GM10248 (cell line): ENCODE measurements at regions not wholly inside any gene's neighbourhood (a gene's known extent, or its start where the extent isn't known, plus 50 kb on each side); places are given as distances from the start of the nearest gene placed in this dataset.

Source experiments
- CTCF ChIA-PET: fragments of 300-600 bp; sonication (Branson Sonifier 250); formaldehyde crosslinking; extraction: SDS; loops from one replicate; lab custom pipeline; 2021; ENCODE audit warnings: antibody characterized with exemption; lab: Yijun Ruan, JAX
- POLR2A ChIA-PET: fragments of 350-650 bp; sonication (Branson Sonifier 250); formaldehyde crosslinking; extraction: SDS; loops from one replicate; lab custom pipeline; 2020; ENCODE audit warnings: antibody characterized with exemption; lab: Yijun Ruan, JAX
- DNase-seq: peaks from one replicate; pipeline ENCODE4 v3.0.0; 2012; ENCODE audit errors: extremely low spot score
- CTCF ChIP-seq: IDR thresholded peaks from 2 replicates; pipeline ENCODE4 v1.5.1; 2012; ENCODE audit warnings: mild to moderate bottlenecking, low read depth; ENCODE audit errors: extremely low read depth, missing control alignments, control extremely low read depth

DNA sequence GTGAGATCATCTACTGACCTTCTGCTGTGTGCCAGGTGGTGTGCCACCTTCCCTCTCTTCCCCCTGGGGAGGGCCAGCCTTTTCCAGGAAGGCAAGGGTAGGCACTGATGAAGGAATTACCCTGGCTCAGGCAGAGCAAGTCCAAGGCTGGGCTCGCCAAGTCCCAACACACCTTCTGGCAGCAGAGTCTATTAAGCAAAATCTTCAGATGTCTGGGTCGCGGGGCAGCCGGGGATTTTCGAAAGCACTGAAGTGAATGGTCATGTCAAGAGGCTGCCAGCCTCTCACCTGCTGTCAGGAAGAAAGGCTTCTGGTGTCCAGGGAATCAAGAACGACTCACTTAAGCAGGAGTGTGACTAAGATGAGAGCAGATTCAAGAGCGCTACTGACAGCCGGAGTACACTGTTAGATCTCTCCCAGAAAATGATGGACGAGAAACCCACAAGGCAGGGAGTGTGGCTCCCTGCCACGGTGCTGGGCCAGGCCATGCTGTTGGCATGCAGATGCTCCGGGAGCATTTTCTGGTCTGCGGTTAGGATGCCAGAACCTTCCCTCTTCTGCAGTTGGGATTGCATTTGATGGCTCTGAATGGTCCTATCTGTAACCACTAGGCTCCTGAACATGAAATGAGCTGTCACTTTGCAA is 479.8 kb downstream of the SHQ1 start:
- TF ChIP-seq CTCF: no peak
- POLR2A ChIA-PET: no interaction called here
- CTCF ChIA-PET: interaction anchor here (1.1 kb wide), 2 partner anchors 9 to 15 kb away, joined by 3 to 5 read pairs; no protein-coding TSS in a partner anchor
- no peak for DNase-seq

- CTCF ChIA-PET: interaction anchor here (3.5 kb wide), 1 partner anchor 12 kb away, joined by 10 read pairs; no protein-coding TSS in a partner anchor
- no peak for DNase-seq
- TF ChIP-seq CTCF: no peak
- POLR2A ChIA-PET: no interaction called here
Observed at GRCh38 chr3:72361990-72362389, 486.3 kb downstream of the SHQ1 start.

- DNase-seq: no peak
- ChIA-PET POLR2A (no interaction called here), CTCF (interaction anchor here (1.0 to 3.5 kb wide), 3 partner anchors 9 to 15 kb away, joined by 3 to 10 read pairs (median 6); no protein-coding TSS in a partner anchor)
- TF ChIP-seq CTCF: no peak
Observed at GRCh38 chr3:72359743-72360142, 488.5 kb downstream of the SHQ1 start.

DNA sequence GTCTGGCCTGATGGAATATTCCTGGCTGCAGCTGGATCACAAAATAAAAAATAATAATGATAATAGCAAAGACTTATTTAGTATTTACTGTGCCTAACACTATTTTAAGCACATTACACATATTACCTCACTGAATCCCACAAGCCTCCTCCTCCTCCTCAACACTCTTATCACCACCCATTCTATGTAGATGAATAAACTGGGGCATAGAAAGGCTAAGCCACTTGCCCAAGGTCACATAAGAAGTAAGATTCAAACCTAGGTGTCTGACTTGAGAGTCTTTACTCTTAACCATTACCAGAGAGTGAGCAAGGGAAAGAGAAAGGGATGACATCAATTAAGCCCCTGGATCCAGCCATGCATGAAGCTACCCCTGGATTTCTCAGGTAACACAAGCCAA is 493.1 kb downstream of the SHQ1 start:
- TF ChIP-seq CTCF: no peak
- ChIA-PET CTCF (interaction anchor here (1.0 to 1.2 kb wide), 3 partner anchors 10 to 21 kb away, joined by 3 to 4 read pairs (median 3); no protein-coding TSS in a partner anchor), POLR2A (no interaction called here)
- DNase-seq: no peak

GRCh38 chr3:72354486-72354885 is 493.8 kb downstream of the SHQ1 start:
- ChIA-PET POLR2A (no interaction called here), CTCF (interaction anchor here (1.2 kb wide), 1 partner anchor 15 kb away, joined by 3 read pairs; no protein-coding TSS in a partner anchor)
- TF ChIP-seq CTCF: no peak
- DNase-seq: no peak

DNA sequence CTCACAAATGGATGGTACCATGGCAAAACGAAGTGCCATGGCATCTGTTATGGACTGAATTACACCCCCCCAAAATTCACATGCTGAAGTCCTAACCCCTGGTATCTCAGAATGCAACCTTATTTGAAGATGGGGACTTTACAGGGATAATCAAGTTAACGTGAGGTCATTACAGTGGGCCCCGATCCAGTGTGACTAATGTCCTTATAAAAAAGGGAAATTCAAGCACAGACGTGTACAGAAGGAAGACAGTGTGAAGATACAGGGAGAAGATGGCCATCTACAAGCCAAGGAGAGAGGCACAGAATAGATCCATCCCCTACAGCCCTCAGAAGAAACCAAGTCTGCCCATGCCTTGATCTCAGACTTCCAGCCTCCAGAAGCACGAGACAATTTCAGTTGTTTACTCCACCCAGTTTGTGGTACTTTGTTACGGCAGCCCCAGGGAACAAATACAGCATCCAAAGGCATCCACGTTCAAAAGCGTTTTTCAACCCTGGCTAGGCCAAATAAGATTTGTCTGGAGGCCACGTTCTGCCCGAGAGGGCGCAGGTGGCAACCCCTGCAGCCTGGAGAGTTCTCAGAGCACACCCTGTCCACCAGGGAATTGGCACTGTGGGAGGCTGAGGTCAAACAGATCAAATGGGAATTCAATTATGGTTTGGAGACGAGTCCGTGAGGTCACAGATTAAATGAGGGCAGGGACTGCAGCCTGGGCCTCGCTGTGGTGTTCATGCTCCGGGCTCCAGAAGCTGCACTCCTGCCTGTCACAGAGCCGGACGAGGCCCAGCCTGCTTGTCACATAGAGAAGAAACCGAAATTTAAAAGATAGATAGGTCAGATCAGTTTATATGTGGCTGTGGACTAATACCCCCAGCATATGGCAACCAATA is 494.8 kb downstream of the SHQ1 start:
- ChIA-PET POLR2A (no interaction called here), CTCF (interaction anchor here (1.1 kb wide), 1 partner anchor 39 kb away, joined by 3 read pairs; no protein-coding TSS in a partner anchor)
- DNase-seq: no peak
- no peak for TF ChIP-seq CTCF
